K562 (cell line): ENCODE measurements at regions not wholly inside any gene's neighbourhood (a gene's known extent, or its start where the extent isn't known, plus 50 kb on each side); places are given as distances from the start of the nearest gene placed in this dataset.
"Not testable (repeated sequence)": the region's sequence is repeated elsewhere in the genome, so short reads cannot be mapped to it uniquely, and the experiment has no call there.

Experiments
- AFF4 ChIP-seq: sonication (generic); formaldehyde crosslinking; IDR thresholded peaks from 2 replicates; pipeline ENCODE4 v1.8.0; 2023; ENCODE audit warnings: mild to moderate bottlenecking, missing genetic modification reagents
- CTCF ChIP-seq, 3 experiments: IDR thresholded peaks in 2 of 3; conservative IDR thresholded peaks in 1 of 3; 2 replicates each; pipeline ENCODE4 v1.5.1; 2011 to 2012; ENCODE audit warnings: low read length in 3 of 3, mild to moderate bottlenecking in 3 of 3, control low read depth in 2 of 3, improper control_type of control experiment in 1 of 3, inconsistent platforms in 1 of 3, low read depth in 1 of 3, mixed read lengths in 1 of 3, moderate library complexity in 1 of 3; ENCODE audit not compliant: insufficient read depth in 2 of 3
- CUX1 ChIP-seq: fragments of 200-800 bp; sonication (Bioruptor generic); IDR thresholded peaks from 2 replicates; pipeline ENCODE4 v1.6.1; 2016; ENCODE audit warnings: missing genetic modification characterization, missing compliant biosample characterization
- POLR2A ChIP-seq: fragments of 450-650 bp; conservative IDR thresholded peaks from 2 replicates; pipeline ENCODE4 v1.6.1; 2016
- POLR2AphosphoS2 ChIP-seq: IDR thresholded peaks from 2 replicates; pipeline ENCODE4 v1.6.1; 2012; ENCODE audit warnings: low read length, improper control_type of control experiment
- POU5F1 ChIP-seq: fragments of 150-350 bp; IDR thresholded peaks from 2 replicates; pipeline ENCODE4 v1.6.1; 2014; ENCODE audit warnings: borderline replicate concordance, low read length, low read depth, mild to moderate bottlenecking; ENCODE audit not compliant: partially characterized antibody
- PPARD ChIP-seq: fragments of 250-450 bp; sonication (Bioruptor Pico); IDR thresholded peaks from 2 replicates; pipeline ENCODE4 v1.8.0; 2022; ENCODE audit warnings: inconsistent platforms, mild to moderate bottlenecking, moderate library complexity
- SIN3A ChIP-seq, 2 experiments: fragments of 150-350 bp in 1 of 2; IDR thresholded peaks; 2 replicates each; pipeline ENCODE4 v1.6.1; 2011 to 2016; ENCODE audit warnings: borderline replicate concordance in 2 of 2, low read depth in 2 of 2, low read length in 2 of 2, mild to moderate bottlenecking in 2 of 2, moderate library complexity in 2 of 2; ENCODE audit not compliant: control insufficient read depth in 1 of 2
- TRIM25 ChIP-seq: fragments of 450-650 bp; IDR thresholded peaks from 2 replicates; pipeline ENCODE4 v1.7.0; 2016; ENCODE audit warnings: borderline replicate concordance
- TSC22D4 ChIP-seq: fragments of 450-650 bp; IDR thresholded peaks from 2 replicates; pipeline ENCODE4 v1.6.1; 2016; ENCODE audit warnings: missing genetic modification characterization, missing biosample characterization, control low read depth
- ZBTB7A ChIP-seq: IDR thresholded peaks from 2 replicates; pipeline ENCODE4 v1.6.1; 2011; ENCODE audit warnings: low read depth, mild to moderate bottlenecking, low read length, moderate library complexity, borderline replicate concordance; ENCODE audit not compliant: control insufficient read depth
- ZFP36 ChIP-seq: fragments of 150-350 bp; IDR thresholded peaks from 2 replicates; pipeline ENCODE4 v1.6.1; 2018; ENCODE audit warnings: low read length, low read depth; ENCODE audit not compliant: partially characterized antibody
- ZNF655 ChIP-seq: fragments of 250-450 bp; sonication (Bioruptor Pico); IDR thresholded peaks from 2 replicates; pipeline ENCODE4 v1.5.0; 2021

GRCh38 chr2:234360313-234360975, 136.4 kb downstream of the ARL4C start:
- not testable (repeated sequence) for TF ChIP-seq POLR2AphosphoS2; CUX1 (CRISPR knock-in tag); ZFP36; AFF4 (CRISPR knock-in tag); PPARD; ZNF655 (CRISPR knock-in tag); POLR2A; TSC22D4 (tag); TRIM25; SIN3A (IDR thresholded peaks at IDR 0.05; ENCODE audit: borderline replicate concordance in 2 of 2, control insufficient read depth in 1 of 2, low read depth in 2 of 2, low read length in 2 of 2); ZBTB7A; POU5F1; CTCF (IDR thresholded peaks at IDR 0.05 in 2 of 3, conservative IDR thresholded peaks at IDR 0.05 in 1 of 3; ENCODE audit: insufficient read depth in 2 of 3, low read depth in 1 of 3, low read length in 3 of 3)
